GM12878 (cell line): ENCODE measurements at regions not wholly inside any gene's neighbourhood (a gene's known extent, or its start where the extent isn't known, plus 50 kb on each side); places are given as distances from the start of the nearest gene placed in this dataset.

Experiments
- ATAC-seq: fragments of 200-7000 bp; cut with Tn5 transposase; 3 replicates; pipeline ENCODE4 v1.9.1; 2020; ENCODE audit warnings: mild to moderate bottlenecking, moderate library complexity
- BruUV-seq: library from RNA; stranded (reverse); fragments of 400-500 nt; replicated peaks from 2 replicates; lab custom pipeline; 2021; lab: Mats Ljungman, UMichigan
- CTCF ChIA-PET: fragments of 300-600 bp; sonication (Branson Sonifier 250); formaldehyde crosslinking; extraction: SDS; loops from one replicate; lab custom pipeline; 2021; ENCODE audit warnings: inconsistent platforms; lab: Yijun Ruan, JAX
- POLR2A ChIA-PET: fragments of 350-600 bp; formaldehyde crosslinking; extraction: SDS; loops from one replicate; lab custom pipeline; 2021; ENCODE audit warnings: inconsistent platforms; lab: Charles Lee
- RAD21 ChIA-PET: fragments of 300-600 bp; sonication (Branson Sonifier 250); formaldehyde crosslinking; loops from one replicate; lab custom pipeline; 2023; ENCODE audit warnings: antibody characterized with exemption; ENCODE audit not compliant: unreplicated experiment; lab: Charles Lee
- SMC1A ChIA-PET: fragments of 300-600 bp; sonication (Branson Sonifier 250); formaldehyde crosslinking; loops from one replicate; lab custom pipeline; 2023; ENCODE audit not compliant: unreplicated experiment, uncharacterized antibody; lab: Charles Lee
- DNase-seq: peaks from one replicate; pipeline ENCODE4 v3.0.0-alpha.2; 2011; ENCODE audit warnings: low read depth, low spot score
- FAIRE-seq: peaks from 3 replicates; lab custom pipeline; 2011; peaks lifted over from hg19 to GRCh38; lab: Jason Lieb, UNC
- H2AFZ ChIP-seq: 2 replicates; pipeline ENCODE4 v1.6.0; 2011; ENCODE audit warnings: low read depth, low read length, control low read depth; ENCODE audit not compliant: control insufficient read depth
- H3K27ac ChIP-seq: 2 replicates; pipeline ENCODE4 v1.5.1; 2011; ENCODE audit warnings: control low read depth; ENCODE audit not compliant: control insufficient read depth, insufficient read depth
- H3K27me3 ChIP-seq, 2 experiments: replicated peaks in 1 of 2; 2 replicates each; pipeline versions ENCODE4 v1.6.0 to v1.6.1; 2011; ENCODE audit warnings: low read length in 1 of 2; ENCODE audit not compliant: control insufficient read depth in 2 of 2, insufficient read depth in 2 of 2
- H3K36me3 ChIP-seq, 2 experiments: 2 replicates each; pipeline ENCODE4 v1.5.1; 2011; ENCODE audit warnings: low read length in 1 of 2; ENCODE audit not compliant: control insufficient read depth in 2 of 2, insufficient read depth in 2 of 2
- H3K4me1 ChIP-seq: 2 replicates; pipeline ENCODE4 v1.6.1; 2011; ENCODE audit warnings: mild to moderate bottlenecking, low read length, moderate library complexity, mixed read lengths; ENCODE audit not compliant: control insufficient read depth, insufficient read depth
- H3K4me2 ChIP-seq: 2 replicates; pipeline ENCODE4 v1.6.0; 2011; ENCODE audit warnings: control low read depth; ENCODE audit not compliant: control insufficient read depth, insufficient read depth
- H3K4me3 ChIP-seq: fragments of 200-600 bp; sonication (generic); 2 replicates; pipeline ENCODE4 v1.5.1; 2016
- H3K79me2 ChIP-seq: 2 replicates; pipeline ENCODE4 v1.6.0; 2011; ENCODE audit warnings: low read length; ENCODE audit not compliant: control insufficient read depth, insufficient read depth
- H3K9ac ChIP-seq: 2 replicates; pipeline ENCODE4 v1.8.0; 2011; ENCODE audit warnings: low read length, control low read depth, mixed read lengths; ENCODE audit not compliant: control insufficient read depth, insufficient read depth
- H3K9me3 ChIP-seq: replicated peaks from 3 replicates; pipeline ENCODE4 v1.5.1; 2011; ENCODE audit warnings: mild to moderate bottlenecking, low read length; ENCODE audit not compliant: control insufficient read depth, insufficient read depth
- H4K20me1 ChIP-seq: 2 replicates; pipeline ENCODE4 v1.6.0; 2011; ENCODE audit not compliant: control insufficient read depth, insufficient read depth
- ATF2 ChIP-seq: IDR thresholded peaks from 2 replicates; pipeline ENCODE4 v1.6.1; 2012; ENCODE audit warnings: low read length, inconsistent platforms
- BACH1 ChIP-seq: fragments of 450-650 bp; IDR thresholded peaks from 2 replicates; pipeline ENCODE4 v1.6.1; 2017; ENCODE audit warnings: mild to moderate bottlenecking, borderline replicate concordance
- E2F4 ChIP-seq: IDR thresholded peaks from 2 replicates; pipeline ENCODE4 v1.6.1; 2012; ENCODE audit warnings: low read depth, low read length, improper control_type of control experiment
- HCFC1 ChIP-seq: fragments of 150-350 bp; IDR thresholded peaks from 2 replicates; pipeline ENCODE4 v1.6.1; 2014; ENCODE audit warnings: low read length
- USF2 ChIP-seq: IDR thresholded peaks from 2 replicates; pipeline ENCODE4 v1.6.1; 2011; ENCODE audit warnings: low read depth, low read length, improper control_type of control experiment, borderline replicate concordance
- WGBS: methylation state at CpG from one replicate; pipeline ENCODE4 v1.1.6; 2016; ENCODE audit warnings: low lambda C conversion rate; ENCODE audit not compliant: insufficient replicate concordance, insufficient coverage; ENCODE audit errors: missing lambda C conversion rate; 5-methylcytosine and 5-hydroxymethylcytosine counted together
- in situ Hi-C: fragments of 300-500 bp; cut with MboI; formaldehyde crosslinking; loops from 9 replicates; pipeline ENCODE4 v1.14.3; 2018; ENCODE audit warnings: mixed read lengths
- intact Hi-C: fragments of 100-400 bp; cut with micrococcal nuclease; formaldehyde crosslinking; loops from one replicate; pipeline ENCODE4 v1.14.2; 2022; ENCODE audit not compliant: unreplicated experiment

- H2AFZ ChIP-seq: no peak overlapping the region
- DNase-seq (no peak), ATAC-seq (no peak), FAIRE-seq (no peak)
- intact Hi-C loops (no loop called here), in situ Hi-C loops (no loop called here)
- SMC1A ChIA-PET: interaction anchor here (0.7 kb wide), 1 partner anchor 90 kb away, joined by 3 read pairs; no protein-coding TSS in a partner anchor
- no peaks in the 10 kb centered on the region for H3K36me3 ChIP-seq
- H4K20me1 ChIP-seq: no peaks in the 10 kb centered on the region
- H3K9me3 ChIP-seq: no peaks in the 10 kb centered on the region; the same call in 2 of the 3 replicates
- no peaks in the 10 kb centered on the region for H3K27me3 ChIP-seq
- no peak overlapping the region for H3K27ac ChIP-seq
- POLR2A ChIA-PET: no interaction called here
- no peaks in the 10 kb centered on the region for H3K4me1 ChIP-seq
- no peak overlapping the region for H3K9ac ChIP-seq
- no peak overlapping the region for H3K4me3 ChIP-seq
- no peaks in the 10 kb centered on the region for H3K79me2 ChIP-seq
- BruUV-seq: no TSS peak
- CTCF ChIA-PET: no interaction called here
- no peak overlapping the region for H3K4me2 ChIP-seq
- RAD21 ChIA-PET: no interaction called here
- WGBS: 36% methylated on average over 3 of the region's 3 CpGs
- TF ChIP-seq USF2: no peak
- no peak for TF ChIP-seq BACH1
- TF ChIP-seq E2F4: no peak
- TF ChIP-seq HCFC1: no peak
- TF ChIP-seq ATF2: no peak
These were observed 257.8 kb upstream of the LUZP2 start for GRCh38 chr11:24238771-24239645.
